K562 (cell line): ENCODE measurements at regions not wholly inside any gene's neighbourhood (a gene's known extent, or its start where the extent isn't known, plus 50 kb on each side); places are given as distances from the start of the nearest gene placed in this dataset.

ENCODE experiments used
- NR4A1 ChIP-seq, 2 experiments: fragments of 250-450 bp in 1 of 2; fragments of 450-650 bp in 1 of 2; sonication (Bioruptor Pico) in 1 of 2; IDR thresholded peaks; 2 replicates each; pipeline versions ENCODE4 v1.4.0 to v1.6.1; 2016 to 2020; ENCODE audit warnings: mild to moderate bottlenecking in 2 of 2, missing compliant biosample characterization in 1 of 2, missing genetic modification characterization in 1 of 2, moderate library complexity in 1 of 2
- RCOR1 ChIP-seq, 2 experiments: IDR thresholded peaks; 2 replicates each; pipeline ENCODE4 v1.6.1; 2012; ENCODE audit warnings: low read depth in 2 of 2, low read length in 2 of 2, borderline replicate concordance in 1 of 2, improper control_type of control experiment in 1 of 2
- SMARCA4 ChIP-seq: fragments of 450-650 bp; IDR thresholded peaks from 2 replicates; pipeline ENCODE4 v1.6.1; 2016
- TAF7 ChIP-seq: fragments of 450-650 bp; IDR thresholded peaks from 2 replicates; pipeline ENCODE4 v1.6.1; 2016; ENCODE audit warnings: missing genetic modification characterization, missing compliant biosample characterization
- ZNF354B ChIP-seq: fragments of 250-450 bp; sonication (Bioruptor Pico); IDR thresholded peaks from 2 replicates; pipeline ENCODE4 v1.4.0; 2020
- TF ChIP-seq, protein P1 (sequence below), 3 experiments: IDR thresholded peaks in 2 of 3; conservative IDR thresholded peaks in 1 of 3; 2 replicates each; pipeline ENCODE4 v1.5.1; 2011 to 2012; ENCODE audit warnings: low read length in 3 of 3, mild to moderate bottlenecking in 3 of 3, control low read depth in 2 of 3, improper control_type of control experiment in 1 of 3, inconsistent platforms in 1 of 3, low read depth in 1 of 3, mixed read lengths in 1 of 3, moderate library complexity in 1 of 3; ENCODE audit not compliant: insufficient read depth in 2 of 3
- TF ChIP-seq, protein P2 (sequence below): fragments of 250-450 bp; sonication (Bioruptor Pico); IDR thresholded peaks from 2 replicates; pipeline ENCODE4 v1.4.0; 2020; ENCODE audit warnings: mild to moderate bottlenecking, moderate library complexity

DNA sequence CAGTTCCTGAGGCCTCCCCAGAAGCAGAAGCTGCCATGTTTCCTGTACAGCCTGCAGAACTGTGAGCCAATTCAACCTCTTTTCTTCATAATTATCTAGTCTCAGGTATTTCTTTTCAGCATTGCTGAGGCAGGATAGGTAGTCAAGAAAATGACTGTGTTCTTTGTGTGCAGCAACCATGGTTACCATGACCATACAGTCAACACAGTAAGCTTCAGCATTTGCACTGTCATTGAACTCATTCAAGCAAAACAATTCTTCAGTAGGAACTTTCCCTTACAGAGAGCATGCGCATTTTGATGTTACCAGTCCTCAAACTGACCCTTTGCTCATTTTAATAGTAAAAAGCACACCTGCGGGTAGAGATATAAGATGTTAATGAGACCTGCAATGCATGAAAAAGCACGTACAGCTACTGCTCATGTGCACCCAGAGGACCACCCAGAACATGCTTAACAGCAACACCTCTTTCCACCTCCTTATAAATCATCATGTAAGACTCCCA, 180.8 kb downstream of the PRKX start:
- TF ChIP-seq, protein P1, sequence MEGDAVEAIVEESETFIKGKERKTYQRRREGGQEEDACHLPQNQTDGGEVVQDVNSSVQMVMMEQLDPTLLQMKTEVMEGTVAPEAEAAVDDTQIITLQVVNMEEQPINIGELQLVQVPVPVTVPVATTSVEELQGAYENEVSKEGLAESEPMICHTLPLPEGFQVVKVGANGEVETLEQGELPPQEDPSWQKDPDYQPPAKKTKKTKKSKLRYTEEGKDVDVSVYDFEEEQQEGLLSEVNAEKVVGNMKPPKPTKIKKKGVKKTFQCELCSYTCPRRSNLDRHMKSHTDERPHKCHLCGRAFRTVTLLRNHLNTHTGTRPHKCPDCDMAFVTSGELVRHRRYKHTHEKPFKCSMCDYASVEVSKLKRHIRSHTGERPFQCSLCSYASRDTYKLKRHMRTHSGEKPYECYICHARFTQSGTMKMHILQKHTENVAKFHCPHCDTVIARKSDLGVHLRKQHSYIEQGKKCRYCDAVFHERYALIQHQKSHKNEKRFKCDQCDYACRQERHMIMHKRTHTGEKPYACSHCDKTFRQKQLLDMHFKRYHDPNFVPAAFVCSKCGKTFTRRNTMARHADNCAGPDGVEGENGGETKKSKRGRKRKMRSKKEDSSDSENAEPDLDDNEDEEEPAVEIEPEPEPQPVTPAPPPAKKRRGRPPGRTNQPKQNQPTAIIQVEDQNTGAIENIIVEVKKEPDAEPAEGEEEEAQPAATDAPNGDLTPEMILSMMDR (IDR thresholded peaks at IDR 0.05 in 2 of 3, conservative IDR thresholded peaks at IDR 0.05 in 1 of 3; ENCODE audit: insufficient read depth in 2 of 3, low read depth in 1 of 3, low read length in 3 of 3): no peak
- TF ChIP-seq, protein P2, sequence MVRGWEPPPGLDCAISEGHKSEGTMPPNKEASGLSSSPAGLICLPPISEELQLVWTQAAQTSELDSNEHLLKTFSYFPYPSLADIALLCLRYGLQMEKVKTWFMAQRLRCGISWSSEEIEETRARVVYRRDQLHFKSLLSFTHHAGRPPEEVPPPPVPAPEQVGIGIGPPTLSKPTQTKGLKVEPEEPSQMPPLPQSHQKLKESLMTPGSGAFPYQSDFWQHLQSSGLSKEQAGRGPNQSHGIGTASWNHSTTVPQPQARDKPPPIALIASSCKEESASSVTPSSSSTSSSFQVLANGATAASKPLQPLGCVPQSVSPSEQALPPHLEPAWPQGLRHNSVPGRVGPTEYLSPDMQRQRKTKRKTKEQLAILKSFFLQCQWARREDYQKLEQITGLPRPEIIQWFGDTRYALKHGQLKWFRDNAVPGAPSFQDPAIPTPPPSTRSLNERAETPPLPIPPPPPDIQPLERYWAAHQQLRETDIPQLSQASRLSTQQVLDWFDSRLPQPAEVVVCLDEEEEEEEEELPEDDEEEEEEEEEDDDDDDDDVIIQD: no peak
- TF ChIP-seq ZNF354B (CRISPR knock-in tag) (no peak), RCOR1 (IDR thresholded peaks at IDR 0.05; ENCODE audit: borderline replicate concordance in 1 of 2, low read depth in 2 of 2, low read length in 2 of 2) (no peak), TAF7 (no peak), NR4A1 (CRISPR knock-in tag; IDR thresholded peaks at IDR 0.05) (no peak), NR4A1 (tag; IDR thresholded peaks at IDR 0.05) (no peak), SMARCA4 (no peak)
